GM21390 (cell line): ENCODE measurements at regions not wholly inside any gene's neighbourhood (a gene's known extent, or its start where the extent isn't known, plus 50 kb on each side); places are given as distances from the start of the nearest gene placed in this dataset.
A peak's percentile ranks its signal among the peaks of the same experiment; 100 is the strongest.

Source experiments
- ATAC-seq: cut with Tn5 transposase; IDR thresholded peaks from one replicate; pipeline ENCODE4 v1.9.1; 2021; ENCODE audit not compliant: unreplicated experiment

- ATAC-seq = no peak
These were observed 105.8 kb upstream of the NFE2L3 start for GRCh38 chr7:26046150-26046549.

GRCh38 chr7:26046878-26047277, 105.1 kb upstream of the NFE2L3 start:
- ATAC-seq = no peak

- no peak for ATAC-seq
These were observed 103.3 kb upstream of the NFE2L3 start for GRCh38 chr7:26048663-26049062.

GRCh38 chr7:26049081-26049480, 102.9 kb upstream of the NFE2L3 start:
- no peak for ATAC-seq

- no peak for ATAC-seq
These were observed 101.0 kb upstream of the NFE2L3 start for GRCh38 chr7:26051021-26051420.

- no peak for ATAC-seq
These were observed 99.3 kb upstream of the NFE2L3 start for GRCh38 chr7:26052706-26053105.

GRCh38 chr7:26054386-26054785, 97.6 kb upstream of the NFE2L3 start:
- ATAC-seq = no peak

- ATAC-seq = no peak
These were observed 96.8 kb upstream of the NFE2L3 start for GRCh38 chr7:26055241-26055640.

- ATAC-seq = no peak
These were observed 91.0 kb upstream of the NFE2L3 start for GRCh38 chr7:26060733-26061677.

- no peak for ATAC-seq
These were observed 90.1 kb upstream of the NFE2L3 start for GRCh38 chr7:26061678-26062603.

GRCh38 chr7:26065652-26066051, 86.3 kb upstream of the NFE2L3 start:
- no peak for ATAC-seq

- no peak for ATAC-seq
These were observed 85.3 kb upstream of the NFE2L3 start for GRCh38 chr7:26066736-26067135.

- no peak for ATAC-seq
These were observed 81.7 kb upstream of the NFE2L3 start for GRCh38 chr7:26070290-26070689.

GRCh38 chr7:26071622-26072456, 80.2 kb upstream of the NFE2L3 start:
- ATAC-seq = no peak

- ATAC-seq = no peak
These were observed 79.0 kb upstream of the NFE2L3 start for GRCh38 chr7:26073041-26073440.

- no peak for ATAC-seq
These were observed 77.1 kb upstream of the NFE2L3 start for GRCh38 chr7:26074919-26075318.

- no peak for ATAC-seq
These were observed 75.3 kb upstream of the NFE2L3 start for GRCh38 chr7:26076691-26077090.

- peak; percentile 89 for ATAC-seq
These were observed 73.3 kb upstream of the NFE2L3 start for GRCh38 chr7:26078437-26079336.

GRCh38 chr7:26081638-26082037, 70.4 kb upstream of the NFE2L3 start:
- no peak for ATAC-seq

GRCh38 chr7:26083113-26083512, 68.9 kb upstream of the NFE2L3 start:
- ATAC-seq = no peak
